Smooth muscle cell (in vitro differentiated cells): ENCODE measurements at regions not wholly inside any gene's neighbourhood (a gene's known extent, or its start where the extent isn't known, plus 50 kb on each side); places are given as distances from the start of the nearest gene placed in this dataset.

Experiments
- DNase-seq: peaks from one replicate; lab custom pipeline; 2025; ENCODE audit not compliant: unreplicated experiment; lab: John Stamatoyannopoulos, UW
- H2AFZ ChIP-seq: fragments of 200-600 bp; sonication (generic); 2 replicates; pipeline ENCODE4 v1.6.0; 2016; ENCODE audit warnings: antibody characterized with exemption, low read depth, mild to moderate bottlenecking
- H3F3A ChIP-seq: fragments of 200-600 bp; sonication (generic); 2 replicates; pipeline ENCODE4 v1.6.0; 2017; ENCODE audit warnings: antibody characterized with exemption, low read depth
- H3K27ac ChIP-seq: fragments of 200-600 bp; sonication (generic); 2 replicates; pipeline ENCODE4 v1.5.1; 2016; ENCODE audit warnings: low read depth, mild to moderate bottlenecking
- H3K27me3 ChIP-seq: fragments of 200-600 bp; sonication (generic); 2 replicates; pipeline ENCODE4 v1.6.1; 2016; ENCODE audit warnings: low read depth, mild to moderate bottlenecking
- H3K36me3 ChIP-seq: fragments of 200-600 bp; sonication (generic); 2 replicates; pipeline ENCODE4 v1.5.1; 2016; ENCODE audit warnings: low read depth
- H3K4me1 ChIP-seq: fragments of 200-600 bp; sonication (generic); 2 replicates; pipeline ENCODE4 v1.5.1; 2016; ENCODE audit warnings: low read depth
- H3K4me2 ChIP-seq: fragments of 200-600 bp; sonication (generic); 2 replicates; pipeline ENCODE4 v1.6.0; 2016; ENCODE audit warnings: mild to moderate bottlenecking
- H3K4me3 ChIP-seq: fragments of 200-600 bp; sonication (generic); 2 replicates; pipeline ENCODE4 v1.5.1; 2016; ENCODE audit warnings: mild to moderate bottlenecking
- H3K79me2 ChIP-seq: fragments of 200-600 bp; sonication (generic); 2 replicates; pipeline ENCODE4 v1.6.0; 2016; ENCODE audit warnings: low read depth, mild to moderate bottlenecking
- H3K9ac ChIP-seq: fragments of 200-600 bp; sonication (generic); 2 replicates; pipeline ENCODE4 v1.6.0; 2016; ENCODE audit warnings: low read depth
- H3K9me3 ChIP-seq: fragments of 200-600 bp; sonication (generic); replicated peaks from 2 replicates; pipeline ENCODE4 v1.5.1; 2016; ENCODE audit warnings: low read depth
- H4K20me1 ChIP-seq: fragments of 200-600 bp; sonication (generic); 2 replicates; pipeline ENCODE4 v1.6.0; 2016; ENCODE audit warnings: low read depth
- whole genome bisulfite sequencing: methylation state at CpG from one replicate; pipeline ENCODE4 v1.1.7; 2016; ENCODE audit warnings: low lambda C conversion rate; 5-methylcytosine and 5-hydroxymethylcytosine counted together
- TF ChIP-seq, protein P1 (sequence below): fragments of 200-600 bp; sonication (generic); IDR thresholded peaks from 2 replicates; pipeline ENCODE4 v1.5.1; 2017; ENCODE audit warnings: borderline replicate concordance, mild to moderate bottlenecking, antibody characterized with exemption; ENCODE audit not compliant: insufficient read depth, poor library complexity, severe bottlenecking

GRCh38 chr17:73990290-73990689, 213.2 kb upstream of the RPL38 start:
- H3K4me3 ChIP-seq, result no peak overlapping the region
- no peak overlapping the region for H3K27ac ChIP-seq
- no peak for DNase-seq
- no peaks in the 10 kb centered on the region for H3K79me2 ChIP-seq
- no peaks in the 10 kb centered on the region for H3K27me3 ChIP-seq
- no peaks in the 10 kb centered on the region for H3K36me3 ChIP-seq
- WGBS, result 94% methylated on average over 6 of the region's 7 CpGs
- TF ChIP-seq, protein P1, sequence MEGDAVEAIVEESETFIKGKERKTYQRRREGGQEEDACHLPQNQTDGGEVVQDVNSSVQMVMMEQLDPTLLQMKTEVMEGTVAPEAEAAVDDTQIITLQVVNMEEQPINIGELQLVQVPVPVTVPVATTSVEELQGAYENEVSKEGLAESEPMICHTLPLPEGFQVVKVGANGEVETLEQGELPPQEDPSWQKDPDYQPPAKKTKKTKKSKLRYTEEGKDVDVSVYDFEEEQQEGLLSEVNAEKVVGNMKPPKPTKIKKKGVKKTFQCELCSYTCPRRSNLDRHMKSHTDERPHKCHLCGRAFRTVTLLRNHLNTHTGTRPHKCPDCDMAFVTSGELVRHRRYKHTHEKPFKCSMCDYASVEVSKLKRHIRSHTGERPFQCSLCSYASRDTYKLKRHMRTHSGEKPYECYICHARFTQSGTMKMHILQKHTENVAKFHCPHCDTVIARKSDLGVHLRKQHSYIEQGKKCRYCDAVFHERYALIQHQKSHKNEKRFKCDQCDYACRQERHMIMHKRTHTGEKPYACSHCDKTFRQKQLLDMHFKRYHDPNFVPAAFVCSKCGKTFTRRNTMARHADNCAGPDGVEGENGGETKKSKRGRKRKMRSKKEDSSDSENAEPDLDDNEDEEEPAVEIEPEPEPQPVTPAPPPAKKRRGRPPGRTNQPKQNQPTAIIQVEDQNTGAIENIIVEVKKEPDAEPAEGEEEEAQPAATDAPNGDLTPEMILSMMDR, result no peak
- no peak overlapping the region for H2AFZ ChIP-seq
- H3K4me2 ChIP-seq, result no peak overlapping the region
- no peaks in the 10 kb centered on the region for H4K20me1 ChIP-seq
- H3K9me3 ChIP-seq, result no peaks in the 10 kb centered on the region
- no peaks in the 10 kb centered on the region for H3F3A ChIP-seq
- no peaks in the 10 kb centered on the region for H3K4me1 ChIP-seq
- no peak overlapping the region for H3K9ac ChIP-seq

DNA sequence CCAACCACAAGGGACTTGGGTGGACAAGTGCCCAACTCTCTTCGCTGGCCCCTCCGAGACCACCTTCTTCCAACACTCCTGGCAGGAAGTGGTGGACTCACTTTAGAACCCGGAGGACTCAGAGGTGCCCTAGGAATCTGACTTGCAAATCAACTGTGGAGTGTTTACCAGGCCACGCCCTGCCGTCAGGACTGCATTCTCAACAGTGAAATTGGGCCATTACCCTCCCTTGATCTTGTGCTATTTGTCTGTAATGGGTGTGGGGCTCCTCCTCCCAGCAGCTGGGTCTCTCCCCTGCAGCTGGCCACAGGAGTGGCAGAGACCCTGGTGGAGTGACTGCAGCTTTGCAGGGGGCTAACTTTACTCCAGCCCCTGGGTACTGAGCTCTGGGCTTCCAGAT, 212.2 kb upstream of the RPL38 start:
- no peak for DNase-seq
- H3K27me3 ChIP-seq, result no peaks in the 10 kb centered on the region
- no peak overlapping the region for H3K4me3 ChIP-seq
- H3K4me1 ChIP-seq, result no peaks in the 10 kb centered on the region
- TF ChIP-seq, protein P1, result no peak
- WGBS, result 79% methylated on average over 5 of the region's 5 CpGs
- no peaks in the 10 kb centered on the region for H3K9me3 ChIP-seq
- H3F3A ChIP-seq, result no peaks in the 10 kb centered on the region
- no peaks in the 10 kb centered on the region for H4K20me1 ChIP-seq
- H3K36me3 ChIP-seq, result no peaks in the 10 kb centered on the region
- H3K27ac ChIP-seq, result no peak overlapping the region
- H3K9ac ChIP-seq, result no peak overlapping the region
- no peak overlapping the region for H3K4me2 ChIP-seq
- no peaks in the 10 kb centered on the region for H3K79me2 ChIP-seq
- H2AFZ ChIP-seq, result no peak overlapping the region

GRCh38 chr17:73994946-73995345, 208.5 kb upstream of the RPL38 start:
- H3F3A ChIP-seq, result no peaks in the 10 kb centered on the region
- no peaks in the 10 kb centered on the region for H3K36me3 ChIP-seq
- no peak for DNase-seq
- no peak overlapping the region for H2AFZ ChIP-seq
- no peaks in the 10 kb centered on the region for H4K20me1 ChIP-seq
- TF ChIP-seq, protein P1, result no peak
- H3K9ac ChIP-seq, result no peak overlapping the region
- H3K4me1 ChIP-seq, result no peaks in the 10 kb centered on the region
- H3K27ac ChIP-seq, result no peak overlapping the region
- H3K27me3 ChIP-seq, result no peaks in the 10 kb centered on the region
- no peak overlapping the region for H3K4me2 ChIP-seq
- WGBS, result 87% methylated on average over 4 of the region's 4 CpGs
- H3K4me3 ChIP-seq, result no peak overlapping the region
- no peaks in the 10 kb centered on the region for H3K79me2 ChIP-seq
- no peaks in the 10 kb centered on the region for H3K9me3 ChIP-seq

- Histone ChIP-seq H3K36me3 (no peaks in the 10 kb centered on the region), H2AFZ (no peak overlapping the region), H3K27me3 (no peaks in the 10 kb centered on the region), H3K4me2 (no peak overlapping the region), H3K79me2 (no peaks in the 10 kb centered on the region), H3F3A (no peaks in the 10 kb centered on the region), H3K9me3 (no peaks in the 10 kb centered on the region), H3K27ac (no peak overlapping the region), H3K4me1 (no peaks in the 10 kb centered on the region), H4K20me1 (no peaks in the 10 kb centered on the region), H3K9ac (no peak overlapping the region), H3K4me3 (no peak overlapping the region)
- TF ChIP-seq, protein P1, result no peak
- no peak for DNase-seq
- 98% methylated on average over 3 of the region's 3 CpGs for WGBS
Observed at GRCh38 chr17:73997059-73997458, 206.4 kb upstream of the RPL38 start.
